22Rv1 (cell line): ENCODE measurements at regions not wholly inside any gene's neighbourhood (a gene's known extent, or its start where the extent isn't known, plus 50 kb on each side); places are given as distances from the start of the nearest gene placed in this dataset.

Experiments
- CTCF ChIP-seq: fragments of 450-650 bp; IDR thresholded peaks from 2 replicates; pipeline ENCODE4 v1.5.1; 2017; ENCODE audit warnings: mild to moderate bottlenecking
- ZFX ChIP-seq: fragments of 450-650 bp; IDR thresholded peaks from 2 replicates; pipeline ENCODE4 v1.6.1; 2017; ENCODE audit warnings: antibody characterized with exemption, borderline replicate concordance

DNA sequence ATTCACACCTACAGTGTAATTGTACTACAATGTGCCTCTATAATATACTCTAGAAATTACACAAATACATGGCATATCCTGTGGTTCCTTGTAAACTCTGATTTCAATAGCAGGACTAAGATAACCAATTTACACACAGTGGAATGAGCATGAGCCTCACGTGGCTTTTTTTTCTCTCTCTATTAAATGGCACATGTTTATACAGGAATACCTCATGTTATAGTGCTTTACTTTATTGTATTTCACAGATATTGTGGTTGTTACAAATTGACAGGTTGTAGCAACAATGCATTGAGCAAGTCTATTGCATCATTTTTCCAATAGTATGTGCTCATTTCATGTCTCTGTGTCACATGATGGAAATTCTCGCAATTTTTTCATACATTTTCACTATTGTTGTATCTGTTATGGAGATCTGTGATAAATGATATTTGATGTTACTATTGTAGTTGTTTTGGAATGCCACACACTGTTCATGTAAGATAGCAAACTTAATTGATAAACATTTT lies 260.0 kb downstream of the FSIP2 start:
- TF ChIP-seq CTCF (no peak), ZFX (no peak)
